SU-DHL-6 (cell line): ENCODE measurements at regions not wholly inside any gene's neighbourhood (a gene's known extent, or its start where the extent isn't known, plus 50 kb on each side); places are given as distances from the start of the nearest gene placed in this dataset.

Experiments used
- EZH2phosphoT487 ChIP-seq: fragments of 200-600 bp; sonication (generic), shearing (Covaris generic); conservative IDR thresholded peaks from 2 replicates; pipeline ENCODE4 v1.6.1; 2018; ENCODE audit warnings: mild to moderate bottlenecking, antibody characterized with exemption, low read length, moderate library complexity, mixed read lengths
- TF ChIP-seq, protein P1 (sequence below): fragments of 200-600 bp; sonication (generic); IDR thresholded peaks from one replicate; pipeline ENCODE4 v1.5.1; 2017; ENCODE audit warnings: antibody characterized with exemption, mild to moderate bottlenecking, low read length, moderate library complexity; ENCODE audit not compliant: insufficient read depth, poor library complexity, severe bottlenecking

DNA sequence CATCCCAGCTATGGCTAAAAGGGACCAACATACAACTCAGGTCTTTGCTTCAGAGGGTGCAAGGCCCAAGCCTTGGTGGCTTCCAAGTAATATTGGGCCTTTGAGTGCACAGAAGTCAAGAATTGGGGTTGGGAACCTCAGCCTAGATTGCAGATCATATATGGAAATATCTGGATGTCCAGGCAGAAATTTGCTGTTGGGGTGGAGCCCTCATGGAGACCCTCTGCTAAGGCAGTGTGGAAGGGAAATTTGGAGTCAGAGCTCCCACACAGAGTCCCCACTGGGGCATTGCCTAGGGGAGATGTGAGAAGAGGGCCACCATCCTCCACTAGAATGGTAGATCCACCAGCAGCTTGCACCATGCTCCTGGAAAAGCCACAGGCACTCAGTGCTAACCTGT, 123.5 kb downstream of the PRL start:
- TF ChIP-seq, protein P1, sequence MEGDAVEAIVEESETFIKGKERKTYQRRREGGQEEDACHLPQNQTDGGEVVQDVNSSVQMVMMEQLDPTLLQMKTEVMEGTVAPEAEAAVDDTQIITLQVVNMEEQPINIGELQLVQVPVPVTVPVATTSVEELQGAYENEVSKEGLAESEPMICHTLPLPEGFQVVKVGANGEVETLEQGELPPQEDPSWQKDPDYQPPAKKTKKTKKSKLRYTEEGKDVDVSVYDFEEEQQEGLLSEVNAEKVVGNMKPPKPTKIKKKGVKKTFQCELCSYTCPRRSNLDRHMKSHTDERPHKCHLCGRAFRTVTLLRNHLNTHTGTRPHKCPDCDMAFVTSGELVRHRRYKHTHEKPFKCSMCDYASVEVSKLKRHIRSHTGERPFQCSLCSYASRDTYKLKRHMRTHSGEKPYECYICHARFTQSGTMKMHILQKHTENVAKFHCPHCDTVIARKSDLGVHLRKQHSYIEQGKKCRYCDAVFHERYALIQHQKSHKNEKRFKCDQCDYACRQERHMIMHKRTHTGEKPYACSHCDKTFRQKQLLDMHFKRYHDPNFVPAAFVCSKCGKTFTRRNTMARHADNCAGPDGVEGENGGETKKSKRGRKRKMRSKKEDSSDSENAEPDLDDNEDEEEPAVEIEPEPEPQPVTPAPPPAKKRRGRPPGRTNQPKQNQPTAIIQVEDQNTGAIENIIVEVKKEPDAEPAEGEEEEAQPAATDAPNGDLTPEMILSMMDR: no peak
- TF ChIP-seq EZH2phosphoT487: no peak
